CD4-positive, alpha-beta T cell treated with Interleukin-10 for 1 hour (primary cell): ENCODE measurements at regions not wholly inside any gene's neighbourhood (a gene's known extent, or its start where the extent isn't known, plus 50 kb on each side); places are given as distances from the start of the nearest gene placed in this dataset.
"Not testable (repeated sequence)": the region's sequence is repeated elsewhere in the genome, so short reads cannot be mapped to it uniquely, and the experiment has no call there.

Experiments
- DNase-seq: peaks from one replicate; pipeline ENCODE4 v3.0.0-alpha.2; 2020

- no peak for DNase-seq
Observed at GRCh38 chr3:24688446-24689148, 193.9 kb upstream of the THRB start.

GRCh38 chr3:24689353-24689752 is 194.7 kb upstream of the THRB start:
- no peak for DNase-seq

- no peak for DNase-seq
Observed at GRCh38 chr3:24690777-24691176, 196.1 kb upstream of the THRB start.

- DNase-seq: not testable (repeated sequence)
Observed at GRCh38 chr3:24699078-24699477, 204.4 kb upstream of the THRB start.

- DNase-seq: no peak
Observed at GRCh38 chr3:24704496-24704895, 209.8 kb upstream of the THRB start.

GRCh38 chr3:24707936-24708335 is 213.3 kb upstream of the THRB start:
- DNase-seq: no peak

- no peak for DNase-seq
Observed at GRCh38 chr3:24709956-24710355, 215.3 kb upstream of the THRB start.

GRCh38 chr3:24713516-24713915 is 218.9 kb upstream of the THRB start:
- DNase-seq: no peak

GRCh38 chr3:24714436-24714835 is 219.8 kb upstream of the THRB start:
- no peak for DNase-seq

- no peak for DNase-seq
Observed at GRCh38 chr3:24715171-24715792, 220.6 kb upstream of the THRB start.

GRCh38 chr3:24722087-24722486 is 227.4 kb upstream of the THRB start:
- no peak for DNase-seq

GRCh38 chr3:24725514-24726255 is 231.0 kb upstream of the THRB start:
- no peak for DNase-seq

GRCh38 chr3:24726423-24726822 is 231.8 kb upstream of the THRB start:
- no peak for DNase-seq

- DNase-seq: no peak
Observed at GRCh38 chr3:24730173-24730572, 235.5 kb upstream of the THRB start.

- no peak for DNase-seq
Observed at GRCh38 chr3:24734019-24734418, 239.4 kb upstream of the THRB start.

- DNase-seq: no peak
Observed at GRCh38 chr3:24736701-24737100, 242.1 kb upstream of the THRB start.

GRCh38 chr3:24740326-24740725 is 245.7 kb upstream of the THRB start:
- no peak for DNase-seq

- DNase-seq: no peak
Observed at GRCh38 chr3:24741506-24741905, 246.9 kb upstream of the THRB start.

- no peak for DNase-seq
Observed at GRCh38 chr3:24748520-24748919, 253.9 kb upstream of the THRB start.

GRCh38 chr3:24751020-24751419 is 256.4 kb upstream of the THRB start:
- no peak for DNase-seq

- no peak for DNase-seq
Observed at GRCh38 chr3:24756101-24756888, 261.6 kb upstream of the THRB start.

GRCh38 chr3:24763393-24763792 is 268.7 kb upstream of the THRB start:
- no peak for DNase-seq

- DNase-seq: no peak
Observed at GRCh38 chr3:24764236-24764915, 269.7 kb upstream of the THRB start.
